Naive thymus-derived CD4-positive, alpha-beta T cell (primary cell): ENCODE measurements at regions not wholly inside any gene's neighbourhood (a gene's known extent, or its start where the extent isn't known, plus 50 kb on each side); places are given as distances from the start of the nearest gene placed in this dataset.
"Not testable (repeated sequence)": the region's sequence is repeated elsewhere in the genome, so short reads cannot be mapped to it uniquely, and the experiment has no call there.

Experiments
- ATAC-seq: fragments of 150-1000 bp; cut with Tn5 transposase; 2 replicates; pipeline ENCODE4 v1.10.0; 2021; ENCODE audit warnings: mild to moderate bottlenecking, moderate library complexity
- CTCF ChIA-PET: fragments of 350-600 bp; sonication (Branson Sonifier 250); formaldehyde crosslinking; loops from one replicate; lab custom pipeline; 2021; ENCODE audit warnings: antibody characterized with exemption; lab: Charles Lee
- POLR2A ChIA-PET: fragments of 350-600 bp; sonication (Branson Sonifier 250); formaldehyde crosslinking; loops from one replicate; lab custom pipeline; 2021; ENCODE audit warnings: antibody characterized with exemption, inconsistent platforms; lab: Charles Lee
- DNase-seq, 9 donors: peaks; one replicate each; pipeline versions ENCODE4 v3.0.0 to v3.0.0-alpha.2; 2020 to 2022; ENCODE audit warnings: mixed read lengths in 1 of 9
- H3K27ac ChIP-seq: one replicate; pipeline ENCODE4 v1.7.0; 2013; ENCODE audit warnings: mild to moderate bottlenecking, low read depth, low read length, moderate library complexity
- H3K27me3 ChIP-seq, 2 donors: one replicate each; pipeline ENCODE4 v1.7.0; 2013; ENCODE audit warnings: low read length in 2 of 2, mild to moderate bottlenecking in 2 of 2, moderate library complexity in 2 of 2; ENCODE audit not compliant: control insufficient read depth in 2 of 2, insufficient read depth in 2 of 2
- H3K36me3 ChIP-seq, 3 experiments: 1 replicate in 2 of 3; 2 replicates in 1 of 3; pipeline ENCODE4 v1.7.0; 2013; ENCODE audit warnings: low read length in 3 of 3, mild to moderate bottlenecking in 3 of 3, moderate library complexity in 1 of 3; ENCODE audit not compliant: insufficient read depth in 3 of 3, control insufficient read depth in 2 of 3
- H3K4me1 ChIP-seq, 2 donors: one replicate each; pipeline ENCODE4 v1.7.0; 2013; ENCODE audit warnings: low read length in 2 of 2, mild to moderate bottlenecking in 2 of 2, moderate library complexity in 1 of 2; ENCODE audit not compliant: control insufficient read depth in 2 of 2, insufficient read depth in 2 of 2
- H3K4me3 ChIP-seq: 2 replicates; pipeline ENCODE4 v1.7.0; 2013; ENCODE audit warnings: mild to moderate bottlenecking, low read length
- H3K9me3 ChIP-seq, 3 experiments: 1 replicate in 2 of 3; 2 replicates in 1 of 3; pipeline ENCODE4 v1.7.0; 2013; ENCODE audit warnings: low read length in 3 of 3; ENCODE audit not compliant: control insufficient read depth in 2 of 3
- H3K27ac Mint-ChIP-seq, 9 donors: one replicate each; pipeline ENCODE4 v1.8.0; 2020 to 2022; ENCODE audit warnings: mixed read lengths in 9 of 9, mild to moderate bottlenecking in 8 of 9, moderate library complexity in 5 of 9, inconsistent platforms in 2 of 9
- H3K27me3 Mint-ChIP-seq, 5 donors: one replicate each; pipeline ENCODE4 v1.8.0; 2021 to 2022; ENCODE audit warnings: mixed read lengths in 5 of 5, mild to moderate bottlenecking in 1 of 5
- H3K36me3 Mint-ChIP-seq, 5 donors: one replicate each; pipeline ENCODE4 v1.8.0; 2020 to 2022; ENCODE audit warnings: mixed read lengths in 5 of 5, mild to moderate bottlenecking in 3 of 5, inconsistent platforms in 1 of 5
- H3K4me1 Mint-ChIP-seq, 7 donors: one replicate each; pipeline ENCODE4 v1.8.0; 2020 to 2022; ENCODE audit warnings: mixed read lengths in 7 of 7, mild to moderate bottlenecking in 3 of 7, inconsistent platforms in 1 of 7
- H3K4me3 Mint-ChIP-seq, 10 donors: one replicate each; pipeline ENCODE4 v1.8.0; 2020 to 2022; ENCODE audit warnings: mild to moderate bottlenecking in 10 of 10, mixed read lengths in 10 of 10, moderate library complexity in 6 of 10, inconsistent platforms in 2 of 10
- H3K9me3 Mint-ChIP-seq, 11 donors: one replicate each; pipeline ENCODE4 v1.8.0; 2020 to 2022; ENCODE audit warnings: mixed read lengths in 11 of 11, mild to moderate bottlenecking in 4 of 11, inconsistent platforms in 1 of 11, moderate library complexity in 1 of 11
- intact Hi-C, 2 donors: fragments of 100-400 bp; cut with micrococcal nuclease; formaldehyde crosslinking; loops; one replicate each; pipeline ENCODE4 v1.15.1; 2023

- intact Hi-C loops, H3K9me3 Mint-ChIP-seq, H3K36me3 Mint-ChIP-seq, H3K27ac Mint-ChIP-seq, POLR2A ChIA-PET, DNase-seq, H3K4me1 ChIP-seq, H3K36me3 ChIP-seq, H3K27me3 Mint-ChIP-seq, H3K4me3 ChIP-seq, H3K4me3 Mint-ChIP-seq, H3K9me3 ChIP-seq, ATAC-seq, H3K27me3 ChIP-seq, H3K27ac ChIP-seq, CTCF ChIA-PET: not testable (repeated sequence)
- H3K4me1 Mint-ChIP-seq: peaks cover 0 to 21% (median 11%) of the 10 kb centered on the region in 7 donors
These were observed 60.7 kb upstream of the RELL1 start for GRCh38 chr4:37746852-37747251.

- Histone ChIP-seq H3K9me3 (no peaks in the 10 kb centered on the region), H3K36me3 (no peaks in the 10 kb centered on the region), H3K4me3 (no peak overlapping the region), H3K27ac (no peak overlapping the region), H3K27me3 (no peaks in the 10 kb centered on the region), H3K4me1 (no peaks in the 10 kb centered on the region)
- intact Hi-C loops: no loop called here
- no peak for ATAC-seq
- peaks cover 0 to 6% (median 0%) of the 10 kb centered on the region in 11 donors for H3K9me3 Mint-ChIP-seq
- no peak overlapping the region for H3K4me3 Mint-ChIP-seq
- H3K27ac Mint-ChIP-seq: no peak overlapping the region
- H3K36me3 Mint-ChIP-seq: peaks cover 0 to 3% (median 0%) of the 10 kb centered on the region in 5 donors
- DNase-seq: no peak
- ChIA-PET CTCF (no interaction called here), POLR2A (no interaction called here)
- peaks cover 0 to 9% (median 0%) of the 10 kb centered on the region in 5 donors for H3K27me3 Mint-ChIP-seq
- H3K4me1 Mint-ChIP-seq: peaks cover 0 to 21% (median 11%) of the 10 kb centered on the region in 7 donors
These were observed 59.8 kb upstream of the RELL1 start for GRCh38 chr4:37745946-37746345.

DNA sequence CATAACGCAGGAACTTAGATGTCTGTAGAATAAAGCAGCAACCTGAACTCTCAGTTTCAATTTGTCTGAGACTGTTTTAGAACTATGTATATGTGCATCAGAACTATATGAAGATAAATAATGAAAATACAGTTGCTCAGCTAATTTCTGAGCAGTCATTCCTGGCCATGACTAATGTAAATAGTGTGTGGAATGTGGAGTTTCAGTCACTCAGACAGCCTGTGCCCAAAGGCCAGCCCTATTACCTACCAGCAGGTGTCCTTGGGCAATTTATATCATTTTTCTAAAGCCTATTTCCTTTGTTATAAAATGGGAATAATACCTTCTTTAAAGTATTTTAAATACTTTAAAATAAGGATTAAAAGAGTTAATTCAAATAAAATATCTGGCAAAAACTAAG lies 56.0 kb upstream of the RELL1 start:
- Histone ChIP-seq H3K4me3 (no peak overlapping the region), H3K27ac (no peak overlapping the region), H3K4me1 (no peaks in the 10 kb centered on the region), H3K9me3 (no peaks in the 10 kb centered on the region), H3K36me3 (no peaks in the 10 kb centered on the region), H3K27me3 (peaks cover 0 to 3% of the 10 kb centered on the region in 2 donors)
- Mint-ChIP-seq H3K27ac (no peak overlapping the region), H3K4me1 (no peaks in the 10 kb centered on the region), H3K9me3 (peaks cover 0 to 2% (median 0%) of the 10 kb centered on the region in 11 donors), H3K27me3 (peaks cover 0 to 12% (median 0%) of the 10 kb centered on the region in 5 donors), H3K4me3 (no peak overlapping the region), H3K36me3 (peaks cover 0 to 3% (median 0%) of the 10 kb centered on the region in 5 donors)
- DNase-seq: no peak
- no peak for ATAC-seq
- ChIA-PET POLR2A (no interaction called here), CTCF (interaction anchor here (0.6 kb wide), 1 partner anchor 8 kb away, joined by 3 read pairs; no protein-coding TSS in a partner anchor)
- intact Hi-C loops: no loop called here

DNA sequence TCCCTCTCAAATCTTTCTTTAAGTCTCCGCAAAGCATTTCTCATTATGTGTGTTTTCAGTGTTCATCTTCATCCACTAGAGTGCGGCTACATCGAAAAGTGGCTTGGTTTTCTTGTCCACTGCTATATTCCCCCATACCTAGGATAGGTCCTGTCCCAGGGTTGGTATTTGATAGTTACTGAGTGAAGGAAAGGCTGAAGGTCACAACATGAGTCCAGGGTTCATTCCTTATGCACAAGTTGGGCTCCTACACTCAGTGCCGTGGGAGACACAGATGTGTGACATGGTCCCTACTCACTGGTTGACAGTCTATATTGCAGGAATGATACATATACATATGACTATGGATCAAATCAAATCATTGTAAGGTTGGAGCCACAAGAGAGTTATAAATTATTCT lies 55.4 kb upstream of the RELL1 start:
- H3K4me1 Mint-ChIP-seq: no peaks in the 10 kb centered on the region
- Histone ChIP-seq H3K4me1 (no peaks in the 10 kb centered on the region), H3K4me3 (no peak overlapping the region), H3K27ac (no peak overlapping the region), H3K27me3 (peaks cover 0 to 3% of the 10 kb centered on the region in 2 donors), H3K9me3 (no peaks in the 10 kb centered on the region), H3K36me3 (no peaks in the 10 kb centered on the region)
- peaks cover 0 to 12% (median 0%) of the 10 kb centered on the region in 5 donors for H3K27me3 Mint-ChIP-seq
- H3K36me3 Mint-ChIP-seq: peaks cover 0 to 3% (median 0%) of the 10 kb centered on the region in 5 donors
- H3K4me3 Mint-ChIP-seq: no peak overlapping the region
- ChIA-PET CTCF (no interaction called here), POLR2A (no interaction called here)
- ATAC-seq: no peak
- H3K27ac Mint-ChIP-seq: peak overlapping the region in 1 of 9 donors; percentile 83
- no peak for DNase-seq
- intact Hi-C loops: no loop called here
- peaks cover 0 to 2% (median 0%) of the 10 kb centered on the region in 11 donors for H3K9me3 Mint-ChIP-seq

GRCh38 chr4:37740546-37740945 lies 54.4 kb upstream of the RELL1 start:
- intact Hi-C loops: no loop called here
- H3K9me3 ChIP-seq: no peaks in the 10 kb centered on the region
- H3K36me3 ChIP-seq: no peaks in the 10 kb centered on the region
- Mint-ChIP-seq H3K4me1 (no peaks in the 10 kb centered on the region), H3K9me3 (peaks cover 0 to 2% (median 0%) of the 10 kb centered on the region in 11 donors), H3K4me3 (no peak overlapping the region), H3K36me3 (peaks cover 0 to 3% (median 0%) of the 10 kb centered on the region in 5 donors), H3K27ac (no peak overlapping the region), H3K27me3 (peaks cover 0 to 13% (median 0%) of the 10 kb centered on the region in 5 donors)
- H3K4me1 ChIP-seq: no peaks in the 10 kb centered on the region
- ChIA-PET CTCF (interaction anchor here (0.8 kb wide), 1 partner anchor 20 kb away, joined by 3 read pairs; no protein-coding TSS in a partner anchor), POLR2A (no interaction called here)
- DNase-seq (no peak), ATAC-seq (no peak)
- peaks cover 0 to 3% of the 10 kb centered on the region in 2 donors for H3K27me3 ChIP-seq
- H3K4me3 ChIP-seq: no peak overlapping the region
- H3K27ac ChIP-seq: no peak overlapping the region

GRCh38 chr4:37737466-37737865 lies 51.3 kb upstream of the RELL1 start:
- no peaks in the 10 kb centered on the region for H3K36me3 Mint-ChIP-seq
- no peak overlapping the region for H3K27ac ChIP-seq
- intact Hi-C loops: no loop called here
- no peaks in the 10 kb centered on the region for H3K4me1 ChIP-seq
- ChIA-PET CTCF (no interaction called here), POLR2A (no interaction called here)
- H3K27me3 ChIP-seq: peaks cover 0 to 3% of the 10 kb centered on the region in 2 donors
- DNase-seq: no peak
- H3K27ac Mint-ChIP-seq: no peak overlapping the region
- H3K4me3 Mint-ChIP-seq: no peak overlapping the region
- H3K9me3 ChIP-seq: no peaks in the 10 kb centered on the region
- peaks cover 0 to 10% (median 0%) of the 10 kb centered on the region in 5 donors for H3K27me3 Mint-ChIP-seq
- no peak for ATAC-seq
- no peaks in the 10 kb centered on the region for H3K9me3 Mint-ChIP-seq
- no peak overlapping the region for H3K4me3 ChIP-seq
- peaks cover 0 to 4% (median 0%) of the 10 kb centered on the region in 7 donors for H3K4me1 Mint-ChIP-seq
- H3K36me3 ChIP-seq: no peaks in the 10 kb centered on the region
